ENCODE measurements at regions not wholly inside any gene's neighbourhood (a gene's known extent, or its start where the extent isn't known, plus 50 kb on each side); places are given as distances from the start of the nearest gene placed in this dataset.

GRCh38 chr7:28292834-28293526 is 112.4 kb upstream of the JAZF1 start:
- DNase-seq (ENCODE audit: low read depth in 2 of 2) = no peak

- DNase-seq (ENCODE audit: low read depth in 2 of 2) = no peak
Measured at GRCh38 chr7:28293527-28293835, 112.9 kb upstream of the JAZF1 start.

GRCh38 chr7:28296571-28297483 is 115.5 kb upstream of the CREB5 start:
- DNase-seq (ENCODE audit: low read depth in 2 of 2) = peak; percentile 45 to 54

- DNase-seq (ENCODE audit: low read depth in 2 of 2) = no peak
Measured at GRCh38 chr7:28297801-28298459, 114.4 kb upstream of the CREB5 start.

DNA sequence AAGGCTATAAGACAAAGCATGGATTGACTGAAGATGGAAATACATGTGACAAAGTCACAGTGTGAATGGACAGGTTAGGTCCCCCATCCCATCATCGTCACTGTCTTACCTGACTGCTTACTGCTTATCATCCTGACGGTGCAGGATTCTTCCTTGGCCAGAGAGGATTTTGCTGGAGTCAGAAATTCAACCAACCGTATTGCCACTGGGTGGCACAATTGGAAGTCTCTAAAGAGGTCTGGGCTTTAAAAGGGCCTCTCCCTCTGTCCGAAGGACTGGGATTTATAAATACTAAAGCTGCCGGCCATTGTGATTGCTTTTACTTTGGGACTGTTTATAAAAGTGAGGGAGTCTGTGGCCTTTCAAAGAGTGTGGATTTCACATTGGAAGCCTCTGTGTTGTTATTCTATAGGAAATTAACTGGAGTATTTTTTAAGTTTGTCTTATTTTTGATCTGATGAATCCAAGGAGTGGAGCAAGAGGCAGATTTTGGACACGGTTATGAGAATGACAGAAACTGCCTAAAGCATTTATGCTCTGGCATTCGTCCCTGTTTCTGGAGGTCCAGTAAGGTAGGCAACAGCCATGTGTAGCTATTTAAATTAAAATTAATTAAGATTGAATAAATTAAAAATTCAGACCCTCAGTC is 113.3 kb upstream of the CREB5 start:
- DNase-seq (ENCODE audit: low read depth in 2 of 2) = no peak

GRCh38 chr7:28299556-28299955 is 112.8 kb upstream of the CREB5 start:
- DNase-seq (ENCODE audit: low read depth in 2 of 2) = no peak

DNA sequence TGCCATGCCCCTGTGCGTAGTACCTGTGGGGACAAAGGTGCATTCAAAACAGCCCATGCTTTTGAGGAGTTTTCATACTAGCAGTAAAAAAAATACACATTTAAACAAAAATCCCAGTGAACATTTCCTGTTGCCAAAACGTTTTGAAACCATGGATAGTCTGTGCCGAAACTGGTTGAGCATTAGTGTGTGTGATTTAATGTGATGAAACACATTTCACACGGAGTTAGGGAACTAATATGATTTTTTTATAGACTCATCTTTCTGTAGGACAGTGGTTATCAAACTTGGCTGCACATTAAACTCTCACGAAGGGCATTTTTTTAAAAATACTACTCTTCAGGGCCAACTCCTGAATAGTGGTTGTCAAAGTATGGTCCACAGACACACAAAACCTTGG is 111.8 kb upstream of the CREB5 start:
- no peak for DNase-seq (ENCODE audit: low read depth in 2 of 2)

- no peak for DNase-seq (ENCODE audit: low read depth in 2 of 2)
Measured at GRCh38 chr7:28301148-28301641, 111.1 kb upstream of the CREB5 start.

- no peak for DNase-seq (ENCODE audit: low read depth in 2 of 2)
Measured at GRCh38 chr7:28304290-28304689, 108.0 kb upstream of the CREB5 start.

- no peak for DNase-seq (ENCODE audit: low read depth in 2 of 2)
Measured at GRCh38 chr7:28309704-28310459, 102.4 kb upstream of the CREB5 start.

- DNase-seq (ENCODE audit: low read depth in 2 of 2) = no peak
Measured at GRCh38 chr7:28310460-28310848, 101.9 kb upstream of the CREB5 start.

- no peak for DNase-seq (ENCODE audit: low read depth in 2 of 2)
Measured at GRCh38 chr7:28311670-28312069, 100.6 kb upstream of the CREB5 start.

DNA sequence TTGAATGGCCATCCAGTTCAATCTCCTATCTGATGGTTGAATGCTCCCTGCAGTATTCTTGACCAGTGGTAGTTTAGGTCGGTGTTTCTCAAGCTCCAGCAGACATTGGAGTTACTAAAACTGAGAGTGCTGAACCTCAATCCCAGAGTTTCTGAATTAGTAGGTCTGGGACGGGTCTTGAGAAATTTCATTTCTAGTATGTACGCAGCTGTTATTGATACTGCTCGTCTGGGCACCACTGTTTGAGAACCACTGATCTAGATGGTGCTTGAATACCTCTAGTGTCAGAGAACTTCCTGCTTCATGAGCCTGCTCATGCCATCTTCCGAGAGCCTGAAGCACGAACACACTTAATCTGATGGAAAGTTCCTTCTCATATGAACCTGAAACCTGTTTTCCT is 99.4 kb upstream of the CREB5 start:
- DNase-seq (ENCODE audit: low read depth in 2 of 2) = no peak

- DNase-seq (ENCODE audit: low read depth in 2 of 2) = no peak
Measured at GRCh38 chr7:28314841-28315240, 97.5 kb upstream of the CREB5 start.

DNA sequence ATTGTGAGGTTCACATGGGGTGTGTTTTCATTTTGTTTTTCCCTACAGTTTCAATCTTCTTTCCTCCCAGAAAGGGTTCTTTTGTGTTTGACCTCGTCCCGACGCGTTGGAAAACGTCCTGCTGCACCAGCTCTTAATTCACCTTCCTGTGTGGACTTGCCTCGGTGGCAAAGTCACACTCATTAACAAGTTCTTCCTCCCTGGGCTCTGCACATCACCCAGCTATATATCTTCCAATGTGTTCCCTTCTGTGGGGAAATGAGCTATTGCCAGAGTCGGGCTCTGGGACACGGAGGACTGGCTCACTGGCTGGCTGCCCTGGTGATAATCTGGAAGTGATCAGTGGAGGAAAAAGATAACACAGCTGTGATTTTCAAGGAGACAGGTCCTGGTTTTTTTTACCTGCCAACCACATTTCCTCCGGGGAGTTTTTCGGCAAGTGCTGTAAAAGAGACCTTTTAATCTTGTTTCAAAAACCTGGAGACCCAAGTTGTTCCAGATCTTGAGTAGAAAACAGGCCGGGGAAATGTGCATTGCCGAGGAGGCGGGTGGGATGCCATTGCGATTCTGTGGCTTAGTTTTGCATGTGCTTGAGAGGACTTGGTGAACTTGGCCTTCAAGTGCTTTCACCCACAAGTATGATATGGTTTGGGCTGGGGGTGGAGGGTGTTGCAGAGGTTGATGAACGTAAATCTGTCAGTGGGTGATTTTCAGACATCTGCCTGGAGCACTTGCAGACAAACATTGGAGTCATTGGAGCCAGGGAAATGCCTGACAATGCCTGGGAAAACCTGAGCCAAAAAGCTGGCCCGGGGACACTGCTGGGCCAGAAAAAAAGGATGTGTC is 96.5 kb upstream of the CREB5 start:
- DNase-seq (ENCODE audit: low read depth in 2 of 2) = no peak

GRCh38 chr7:28316489-28316888 is 95.8 kb upstream of the CREB5 start:
- no peak for DNase-seq (ENCODE audit: low read depth in 2 of 2)

GRCh38 chr7:28318101-28318762 is 94.1 kb upstream of the CREB5 start:
- DNase-seq (ENCODE audit: low read depth in 2 of 2) = no peak

- DNase-seq (ENCODE audit: low read depth in 2 of 2) = no peak
Measured at GRCh38 chr7:28323833-28324232, 88.5 kb upstream of the CREB5 start.

GRCh38 chr7:28328146-28328545 is 84.2 kb upstream of the CREB5 start:
- DNase-seq (ENCODE audit: low read depth in 2 of 2) = no peak
